ENCODE measurements at regions not wholly inside any gene's neighbourhood (a gene's known extent, or its start where the extent isn't known, plus 50 kb on each side); places are given as distances from the start of the nearest gene placed in this dataset.
A peak's percentile ranks its signal among the peaks of the same experiment; 100 is the strongest.

DNA sequence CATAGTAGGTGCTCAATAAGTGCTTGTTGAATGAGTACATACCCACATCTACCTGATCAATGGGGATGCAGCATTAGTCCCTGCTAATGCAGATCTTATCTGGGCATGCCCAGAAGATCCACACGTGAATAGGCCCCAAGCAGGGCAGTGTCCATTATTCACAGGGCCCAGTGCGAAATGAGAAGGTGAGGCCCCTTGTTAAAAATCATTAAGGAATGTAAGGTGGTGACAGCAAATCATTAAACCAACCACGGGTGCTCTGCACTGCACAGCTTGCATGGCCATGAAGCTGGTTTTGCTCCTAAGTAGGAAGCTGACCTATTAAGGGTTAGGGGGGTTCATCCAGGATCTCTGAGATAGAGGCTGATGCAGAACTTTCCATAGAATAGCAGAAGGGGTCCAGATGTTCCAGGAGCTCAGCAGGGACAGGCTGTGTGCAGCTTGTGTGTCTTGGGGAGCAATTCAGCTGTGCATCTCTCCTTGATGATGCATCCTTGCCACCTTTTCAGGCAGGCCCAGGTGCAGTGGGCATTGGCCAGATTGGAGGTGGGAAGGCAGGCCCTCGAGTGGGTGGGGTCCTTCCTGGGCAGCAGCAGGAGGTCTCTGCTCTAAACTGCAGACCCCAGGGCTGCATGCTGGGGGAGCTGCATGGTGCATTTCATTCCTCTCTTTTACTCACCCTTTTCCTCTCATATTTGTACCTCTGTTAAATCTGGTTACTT lies 231.3 kb upstream of the PWP1 start:
- Histone ChIP-seq H3K4me1 (no peaks in the 10 kb centered on the region), H3K9me3 (no peaks in the 10 kb centered on the region), H3K27me3 (ENCODE audit: low read depth) (no peaks in the 10 kb centered on the region), H3K27ac (no peak overlapping the region), H3K4me3 (no peak overlapping the region), H3K36me3 (no peaks in the 10 kb centered on the region)
- no peak for ATAC-seq
- intact Hi-C loops (cut with DNase I): no loop called here
- TF ChIP-seq, protein P1, sequence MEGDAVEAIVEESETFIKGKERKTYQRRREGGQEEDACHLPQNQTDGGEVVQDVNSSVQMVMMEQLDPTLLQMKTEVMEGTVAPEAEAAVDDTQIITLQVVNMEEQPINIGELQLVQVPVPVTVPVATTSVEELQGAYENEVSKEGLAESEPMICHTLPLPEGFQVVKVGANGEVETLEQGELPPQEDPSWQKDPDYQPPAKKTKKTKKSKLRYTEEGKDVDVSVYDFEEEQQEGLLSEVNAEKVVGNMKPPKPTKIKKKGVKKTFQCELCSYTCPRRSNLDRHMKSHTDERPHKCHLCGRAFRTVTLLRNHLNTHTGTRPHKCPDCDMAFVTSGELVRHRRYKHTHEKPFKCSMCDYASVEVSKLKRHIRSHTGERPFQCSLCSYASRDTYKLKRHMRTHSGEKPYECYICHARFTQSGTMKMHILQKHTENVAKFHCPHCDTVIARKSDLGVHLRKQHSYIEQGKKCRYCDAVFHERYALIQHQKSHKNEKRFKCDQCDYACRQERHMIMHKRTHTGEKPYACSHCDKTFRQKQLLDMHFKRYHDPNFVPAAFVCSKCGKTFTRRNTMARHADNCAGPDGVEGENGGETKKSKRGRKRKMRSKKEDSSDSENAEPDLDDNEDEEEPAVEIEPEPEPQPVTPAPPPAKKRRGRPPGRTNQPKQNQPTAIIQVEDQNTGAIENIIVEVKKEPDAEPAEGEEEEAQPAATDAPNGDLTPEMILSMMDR (IDR thresholded peaks at IDR 0.05): no peak
- no peak for DNase-seq

DNA sequence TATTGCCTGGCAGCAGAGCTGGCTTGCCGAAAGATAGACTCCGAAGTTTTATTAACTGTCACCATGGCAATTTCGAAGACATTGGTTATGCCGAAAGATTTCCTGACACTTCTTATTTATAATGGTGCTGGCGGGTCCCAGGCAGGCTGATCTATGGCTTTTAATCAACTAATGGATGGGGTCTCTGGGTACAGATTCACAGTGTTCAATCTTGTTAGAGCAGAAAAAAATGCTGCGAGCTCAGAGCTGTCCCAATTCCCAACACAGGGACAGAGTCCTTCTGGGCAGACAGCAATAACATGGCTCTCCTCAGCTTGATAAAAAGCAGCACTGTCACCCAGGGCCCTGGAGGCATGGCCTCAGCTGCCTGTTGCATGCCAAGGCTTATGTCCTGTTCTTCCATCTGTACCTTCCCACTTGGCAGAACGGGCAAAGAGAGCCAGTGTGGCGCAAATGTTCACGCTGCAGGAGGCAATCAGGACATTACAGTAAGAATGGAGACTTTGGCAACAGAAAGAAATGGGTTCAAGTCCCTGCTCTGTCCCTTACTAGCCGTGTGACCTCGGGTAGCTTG lies 228.2 kb upstream of the PWP1 start:
- Histone ChIP-seq H3K27ac (no peak overlapping the region), H3K36me3 (no peaks in the 10 kb centered on the region), H3K4me3 (no peak overlapping the region), H3K27me3 (ENCODE audit: low read depth) (no peaks in the 10 kb centered on the region), H3K9me3 (no peaks in the 10 kb centered on the region), H3K4me1 (no peaks in the 10 kb centered on the region)
- DNase-seq (no peak), ATAC-seq (no peak)
- intact Hi-C loops (cut with DNase I): no loop called here
- TF ChIP-seq, protein P1 (IDR thresholded peaks at IDR 0.05): no peak

DNA sequence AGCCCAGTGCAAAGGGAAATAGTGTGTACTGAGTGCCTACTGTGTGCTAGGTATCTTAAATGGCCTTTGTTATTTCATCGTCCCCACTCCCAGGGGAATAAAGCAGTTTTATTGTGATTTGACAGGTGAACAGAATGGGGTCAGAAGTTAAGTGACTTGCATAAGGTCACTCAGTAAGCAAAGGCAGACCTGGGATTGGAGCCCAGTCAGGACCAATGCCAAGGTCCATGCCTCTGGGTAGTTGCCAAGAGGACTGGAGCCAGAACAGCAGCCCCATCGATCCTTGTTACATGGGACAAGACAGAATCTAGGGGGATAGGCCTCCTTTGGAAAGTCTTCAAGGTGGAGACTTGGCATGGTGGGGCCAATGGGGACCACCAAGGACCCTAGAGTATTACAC lies 227.4 kb upstream of the PWP1 start:
- H3K4me1 ChIP-seq: no peaks in the 10 kb centered on the region
- H3K36me3 ChIP-seq: no peaks in the 10 kb centered on the region
- ATAC-seq: peak; percentile 14 to 21
- intact Hi-C loops (cut with DNase I): no loop called here
- H3K27ac ChIP-seq: no peak overlapping the region
- TF ChIP-seq, protein P1 (IDR thresholded peaks at IDR 0.05): no peak
- no peak overlapping the region for H3K4me3 ChIP-seq
- no peak for DNase-seq
- H3K9me3 ChIP-seq: no peaks in the 10 kb centered on the region
- no peaks in the 10 kb centered on the region for H3K27me3 ChIP-seq (ENCODE audit: low read depth)

DNA sequence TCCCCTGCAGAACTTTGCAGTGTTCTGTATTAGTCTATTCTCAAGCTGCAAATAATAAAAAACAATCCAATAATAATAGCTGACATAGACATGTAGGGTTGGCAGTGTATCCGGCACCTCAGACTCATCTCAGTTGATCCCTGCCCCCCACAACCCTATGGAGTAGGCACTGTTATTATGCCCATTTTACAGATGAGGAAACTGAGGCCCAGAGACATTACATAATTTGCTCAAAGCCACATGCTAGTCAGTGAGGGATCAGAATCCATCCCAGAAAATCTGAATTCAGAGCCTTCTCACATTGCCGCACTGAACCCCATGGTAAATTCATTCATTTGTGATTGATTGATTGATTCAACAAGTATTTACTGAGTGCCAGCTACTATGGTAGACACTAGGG lies 226.6 kb upstream of the PWP1 start:
- Histone ChIP-seq H3K36me3 (no peaks in the 10 kb centered on the region), H3K4me3 (no peak overlapping the region), H3K4me1 (no peaks in the 10 kb centered on the region), H3K9me3 (no peaks in the 10 kb centered on the region), H3K27ac (no peak overlapping the region), H3K27me3 (ENCODE audit: low read depth) (no peaks in the 10 kb centered on the region)
- DNase-seq (no peak), ATAC-seq (no peak)
- TF ChIP-seq, protein P1 (IDR thresholded peaks at IDR 0.05): no peak
- intact Hi-C loops (cut with DNase I): no loop called here

DNA sequence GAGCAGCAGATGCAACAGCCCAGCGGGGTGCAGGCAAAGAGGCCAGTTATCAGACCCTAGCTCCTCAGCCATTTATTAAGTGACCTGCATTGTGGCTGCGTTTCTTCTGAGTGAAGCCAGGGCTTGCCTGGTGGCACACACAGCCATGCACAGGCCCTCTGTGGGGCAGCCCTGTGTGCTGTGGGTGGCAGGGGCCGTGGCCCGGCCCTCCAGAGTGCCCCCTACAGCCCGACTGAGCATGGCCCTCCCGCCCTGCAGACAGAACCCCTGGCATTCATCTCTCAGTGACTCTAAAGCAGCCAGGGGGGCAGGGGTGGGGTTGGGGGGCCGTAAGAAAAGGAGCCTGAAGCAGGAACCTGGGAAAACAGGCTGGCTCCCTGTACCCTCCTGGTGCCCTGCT lies 226.0 kb upstream of the PWP1 start:
- intact Hi-C loops (cut with DNase I): no loop called here
- H3K4me3 ChIP-seq: no peak overlapping the region
- TF ChIP-seq, protein P1 (IDR thresholded peaks at IDR 0.05): no peak
- H3K27ac ChIP-seq: no peak overlapping the region
- H3K9me3 ChIP-seq: no peaks in the 10 kb centered on the region
- ATAC-seq: no peak
- no peak for DNase-seq
- H3K27me3 ChIP-seq (ENCODE audit: low read depth): no peaks in the 10 kb centered on the region
- H3K4me1 ChIP-seq: no peaks in the 10 kb centered on the region
- H3K36me3 ChIP-seq: no peaks in the 10 kb centered on the region
